KMS-11 (cell line): ENCODE measurements at regions not wholly inside any gene's neighbourhood (a gene's known extent, or its start where the extent isn't known, plus 50 kb on each side); places are given as distances from the start of the nearest gene placed in this dataset.

Source experiments
- H2AFZ ChIP-seq: fragments of 200-600 bp; sonication (generic); 2 replicates; pipeline ENCODE4 v1.6.1; 2016; ENCODE audit warnings: antibody characterized with exemption, mixed run types, low read depth
- H3K27ac ChIP-seq: fragments of 200-600 bp; sonication (generic); 2 replicates; pipeline ENCODE4 v1.6.1; 2016; ENCODE audit warnings: mild to moderate bottlenecking, mixed run types
- H3K27me3 ChIP-seq: fragments of 200-600 bp; sonication (generic); 2 replicates; pipeline ENCODE4 v1.6.1; 2017; ENCODE audit warnings: mild to moderate bottlenecking, low read depth, mixed run types, moderate library complexity; ENCODE audit not compliant: insufficient read depth
- H3K36me3 ChIP-seq: fragments of 200-600 bp; sonication (generic); 2 replicates; pipeline ENCODE4 v1.6.1; 2017; ENCODE audit warnings: mild to moderate bottlenecking, mixed run types; ENCODE audit not compliant: insufficient read depth
- H3K4me1 ChIP-seq: fragments of 200-600 bp; sonication (generic); 2 replicates; pipeline ENCODE4 v1.6.1; 2016; ENCODE audit warnings: mild to moderate bottlenecking, low read depth, mixed run types; ENCODE audit not compliant: poor library complexity, severe bottlenecking
- H3K4me2 ChIP-seq: fragments of 200-600 bp; sonication (generic); 2 replicates; pipeline ENCODE4 v1.7.0; 2016; ENCODE audit warnings: mild to moderate bottlenecking, mixed run types
- H3K4me3 ChIP-seq: fragments of 200-600 bp; sonication (generic); IDR thresholded peaks from 2 replicates; pipeline ENCODE4 v1.6.1; 2017; ENCODE audit warnings: low read depth, low read length, mixed read lengths; ENCODE audit not compliant: insufficient read depth
- H3K79me2 ChIP-seq: fragments of 200-600 bp; sonication (generic); 2 replicates; pipeline ENCODE4 v1.6.1; 2016; ENCODE audit warnings: low read depth, mixed run types; ENCODE audit not compliant: insufficient read depth
- H3K9ac ChIP-seq: fragments of 200-600 bp; sonication (generic); 2 replicates; pipeline ENCODE4 v1.6.1; 2016; ENCODE audit warnings: mild to moderate bottlenecking, mixed run types
- H4K20me1 ChIP-seq: fragments of 200-600 bp; sonication (generic); 2 replicates; pipeline ENCODE4 v1.6.1; 2016; ENCODE audit warnings: mild to moderate bottlenecking, mixed run types; ENCODE audit not compliant: insufficient read depth
- TF ChIP-seq, protein P1 (sequence below): fragments of 200-600 bp; sonication (generic); conservative IDR thresholded peaks from 2 replicates; pipeline ENCODE4 v1.6.1; 2017; ENCODE audit warnings: low read depth, mild to moderate bottlenecking, antibody characterized with exemption, low read length, moderate library complexity, mixed read lengths

DNA sequence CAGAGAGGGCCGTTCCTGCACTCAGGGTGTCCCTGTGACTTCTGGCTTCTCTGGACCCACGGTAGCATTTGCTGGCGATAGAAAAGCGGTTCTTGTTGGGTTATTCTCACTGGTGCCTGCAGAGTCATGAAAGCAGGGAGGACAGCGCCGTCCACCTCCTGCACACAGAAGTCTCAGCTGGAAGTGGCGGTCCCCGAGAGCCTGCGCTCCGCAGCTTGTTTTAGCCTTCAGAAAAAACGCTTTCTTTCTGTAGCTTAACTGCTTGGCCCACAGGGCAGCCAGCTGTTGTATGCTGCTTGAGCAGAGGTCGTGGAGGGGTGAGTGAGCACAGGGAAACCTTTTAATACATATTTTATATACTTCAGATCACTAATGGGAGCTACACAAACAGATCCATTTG lies 400.7 kb upstream of the FAT1 start:
- H3K4me1 ChIP-seq: no peaks in the 10 kb centered on the region
- no peaks in the 10 kb centered on the region for H3K27me3 ChIP-seq
- no peaks in the 10 kb centered on the region for H3K36me3 ChIP-seq
- H3K79me2 ChIP-seq: no peaks in the 10 kb centered on the region
- TF ChIP-seq, protein P1, sequence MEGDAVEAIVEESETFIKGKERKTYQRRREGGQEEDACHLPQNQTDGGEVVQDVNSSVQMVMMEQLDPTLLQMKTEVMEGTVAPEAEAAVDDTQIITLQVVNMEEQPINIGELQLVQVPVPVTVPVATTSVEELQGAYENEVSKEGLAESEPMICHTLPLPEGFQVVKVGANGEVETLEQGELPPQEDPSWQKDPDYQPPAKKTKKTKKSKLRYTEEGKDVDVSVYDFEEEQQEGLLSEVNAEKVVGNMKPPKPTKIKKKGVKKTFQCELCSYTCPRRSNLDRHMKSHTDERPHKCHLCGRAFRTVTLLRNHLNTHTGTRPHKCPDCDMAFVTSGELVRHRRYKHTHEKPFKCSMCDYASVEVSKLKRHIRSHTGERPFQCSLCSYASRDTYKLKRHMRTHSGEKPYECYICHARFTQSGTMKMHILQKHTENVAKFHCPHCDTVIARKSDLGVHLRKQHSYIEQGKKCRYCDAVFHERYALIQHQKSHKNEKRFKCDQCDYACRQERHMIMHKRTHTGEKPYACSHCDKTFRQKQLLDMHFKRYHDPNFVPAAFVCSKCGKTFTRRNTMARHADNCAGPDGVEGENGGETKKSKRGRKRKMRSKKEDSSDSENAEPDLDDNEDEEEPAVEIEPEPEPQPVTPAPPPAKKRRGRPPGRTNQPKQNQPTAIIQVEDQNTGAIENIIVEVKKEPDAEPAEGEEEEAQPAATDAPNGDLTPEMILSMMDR: no peak
- H2AFZ ChIP-seq: no peak overlapping the region
- H3K4me3 ChIP-seq: no peak overlapping the region
- H3K9ac ChIP-seq: no peak overlapping the region
- no peaks in the 10 kb centered on the region for H4K20me1 ChIP-seq
- H3K27ac ChIP-seq: no peak overlapping the region
- no peak overlapping the region for H3K4me2 ChIP-seq

- H3K36me3 ChIP-seq: no peaks in the 10 kb centered on the region
- no peak overlapping the region for H3K4me2 ChIP-seq
- no peaks in the 10 kb centered on the region for H3K4me1 ChIP-seq
- no peaks in the 10 kb centered on the region for H3K79me2 ChIP-seq
- no peak overlapping the region for H3K4me3 ChIP-seq
- H2AFZ ChIP-seq: no peak overlapping the region
- TF ChIP-seq, protein P1: no peak
- H3K27me3 ChIP-seq: no peaks in the 10 kb centered on the region
- no peak overlapping the region for H3K27ac ChIP-seq
- H3K9ac ChIP-seq: no peak overlapping the region
- H4K20me1 ChIP-seq: no peaks in the 10 kb centered on the region
Measured at GRCh38 chr4:187125062-187125461, 401.4 kb upstream of the FAT1 start.

GRCh38 chr4:187127456-187127855 lies 403.8 kb upstream of the FAT1 start:
- Histone ChIP-seq H3K79me2 (no peaks in the 10 kb centered on the region), H4K20me1 (no peaks in the 10 kb centered on the region), H3K9ac (no peak overlapping the region), H3K27ac (no peak overlapping the region), H3K4me3 (no peak overlapping the region), H3K36me3 (no peaks in the 10 kb centered on the region), H3K4me1 (no peaks in the 10 kb centered on the region), H3K27me3 (no peaks in the 10 kb centered on the region), H3K4me2 (no peak overlapping the region), H2AFZ (no peak overlapping the region)
- TF ChIP-seq, protein P1: no peak

DNA sequence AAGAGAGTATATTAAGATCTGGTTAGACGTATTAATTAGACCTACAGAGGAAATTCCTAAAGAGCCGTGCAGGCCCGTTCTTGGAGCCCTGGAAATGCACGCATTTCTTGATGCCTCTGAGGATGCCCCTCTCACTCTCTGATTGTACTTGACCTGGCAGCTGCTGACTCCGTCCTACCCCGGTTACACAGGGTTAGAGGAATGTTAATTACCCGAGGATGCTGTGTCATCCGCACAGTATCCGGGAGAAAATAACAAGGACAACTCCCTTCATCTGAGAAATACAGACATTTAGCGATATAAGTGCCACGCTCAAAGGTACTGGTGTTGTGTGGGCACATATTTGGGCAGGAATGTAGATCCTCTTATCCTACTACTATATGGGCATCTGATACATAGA lies 404.6 kb upstream of the FAT1 start:
- Histone ChIP-seq H3K27me3 (no peaks in the 10 kb centered on the region), H3K4me1 (no peaks in the 10 kb centered on the region), H3K4me3 (no peak overlapping the region), H2AFZ (no peak overlapping the region), H3K4me2 (no peak overlapping the region), H3K79me2 (no peaks in the 10 kb centered on the region), H4K20me1 (no peaks in the 10 kb centered on the region), H3K36me3 (no peaks in the 10 kb centered on the region), H3K27ac (no peak overlapping the region), H3K9ac (no peak overlapping the region)
- TF ChIP-seq, protein P1: no peak
